ENCODE measurements at regions not wholly inside any gene's neighbourhood (a gene's known extent, or its start where the extent isn't known, plus 50 kb on each side); places are given as distances from the start of the nearest gene placed in this dataset.

- TF ChIP-seq, protein P1, sequence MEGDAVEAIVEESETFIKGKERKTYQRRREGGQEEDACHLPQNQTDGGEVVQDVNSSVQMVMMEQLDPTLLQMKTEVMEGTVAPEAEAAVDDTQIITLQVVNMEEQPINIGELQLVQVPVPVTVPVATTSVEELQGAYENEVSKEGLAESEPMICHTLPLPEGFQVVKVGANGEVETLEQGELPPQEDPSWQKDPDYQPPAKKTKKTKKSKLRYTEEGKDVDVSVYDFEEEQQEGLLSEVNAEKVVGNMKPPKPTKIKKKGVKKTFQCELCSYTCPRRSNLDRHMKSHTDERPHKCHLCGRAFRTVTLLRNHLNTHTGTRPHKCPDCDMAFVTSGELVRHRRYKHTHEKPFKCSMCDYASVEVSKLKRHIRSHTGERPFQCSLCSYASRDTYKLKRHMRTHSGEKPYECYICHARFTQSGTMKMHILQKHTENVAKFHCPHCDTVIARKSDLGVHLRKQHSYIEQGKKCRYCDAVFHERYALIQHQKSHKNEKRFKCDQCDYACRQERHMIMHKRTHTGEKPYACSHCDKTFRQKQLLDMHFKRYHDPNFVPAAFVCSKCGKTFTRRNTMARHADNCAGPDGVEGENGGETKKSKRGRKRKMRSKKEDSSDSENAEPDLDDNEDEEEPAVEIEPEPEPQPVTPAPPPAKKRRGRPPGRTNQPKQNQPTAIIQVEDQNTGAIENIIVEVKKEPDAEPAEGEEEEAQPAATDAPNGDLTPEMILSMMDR (conservative IDR thresholded peaks at IDR 0.05; ENCODE audit: low read length), result no peak
- no peak for TF ChIP-seq EZH2phosphoT487 (IDR thresholded peaks at IDR 0.05; ENCODE audit: borderline replicate concordance)
These were observed 62.1 kb upstream of the ACKR3 start for GRCh38 chr2:236507393-236508085.
